OCI-LY1 (cell line): ENCODE measurements at regions not wholly inside any gene's neighbourhood (a gene's known extent, or its start where the extent isn't known, plus 50 kb on each side); places are given as distances from the start of the nearest gene placed in this dataset.

Experiments
- H2AFZ ChIP-seq: fragments of 200-600 bp; sonication (generic), shearing (Covaris generic); 2 replicates; pipeline ENCODE4 v1.6.0; 2014; ENCODE audit warnings: antibody characterized with exemption, mild to moderate bottlenecking, low read length
- H3F3A ChIP-seq: fragments of 200-600 bp; sonication (generic), shearing (Covaris generic); 2 replicates; pipeline ENCODE4 v1.6.0; 2014; ENCODE audit warnings: mild to moderate bottlenecking, antibody characterized with exemption, low read length, moderate library complexity; ENCODE audit not compliant: insufficient read depth
- H3K27ac ChIP-seq: fragments of 200-600 bp; sonication (generic); 2 replicates; pipeline ENCODE4 v1.5.1; 2014; ENCODE audit warnings: low read length, mixed run types, mild to moderate bottlenecking, low read depth; ENCODE audit not compliant: poor library complexity, severe bottlenecking
- H3K27me3 ChIP-seq: fragments of 200-600 bp; sonication (generic); 2 replicates; pipeline ENCODE4 v1.6.0; 2014; ENCODE audit warnings: antibody characterized with exemption, mild to moderate bottlenecking, low read length, moderate library complexity; ENCODE audit not compliant: insufficient read depth
- H3K36me3 ChIP-seq: fragments of 200-600 bp; sonication (generic); 2 replicates; pipeline ENCODE4 v1.6.1; 2014; ENCODE audit warnings: mild to moderate bottlenecking, antibody characterized with exemption, low read length, moderate library complexity, mixed read lengths; ENCODE audit not compliant: insufficient read depth
- H3K4me1 ChIP-seq: fragments of 200-600 bp; sonication (generic); 2 replicates; pipeline ENCODE4 v1.5.1; 2014; ENCODE audit warnings: mild to moderate bottlenecking, low read length, moderate library complexity; ENCODE audit not compliant: insufficient read depth, severe bottlenecking
- H3K4me2 ChIP-seq: fragments of 200-600 bp; sonication (generic), shearing (Covaris generic); 2 replicates; pipeline ENCODE4 v1.6.1; 2014; ENCODE audit warnings: low read length
- H3K4me3 ChIP-seq: fragments of 200-600 bp; sonication (generic); 2 replicates; pipeline ENCODE4 v1.5.1; 2014; ENCODE audit warnings: low read length, low read depth, mild to moderate bottlenecking, mixed read lengths; ENCODE audit not compliant: poor library complexity, severe bottlenecking
- H3K79me2 ChIP-seq: fragments of 200-600 bp; shearing (Covaris generic); 2 replicates; pipeline ENCODE4 v1.6.1; 2016; ENCODE audit warnings: mixed run types, low read length, mixed read lengths; ENCODE audit not compliant: insufficient read depth
- H3K9ac ChIP-seq: fragments of 200-600 bp; sonication (generic), shearing (Covaris generic); 2 replicates; pipeline ENCODE4 v1.6.1; 2014; ENCODE audit warnings: mild to moderate bottlenecking, low read length, mixed read lengths
- H3K9me2 ChIP-seq: fragments of 200-600 bp; sonication (generic), shearing (Covaris generic); 2 replicates; pipeline ENCODE4 v1.6.1; 2014; ENCODE audit warnings: low read depth, mild to moderate bottlenecking, low read length, mixed read lengths
- H3K9me3 ChIP-seq: fragments of 200-600 bp; shearing (Covaris generic); 2 replicates; pipeline ENCODE4 v1.6.1; 2014; ENCODE audit warnings: low read length, mixed read lengths
- H4K20me1 ChIP-seq: fragments of 200-600 bp; sonication (generic), shearing (Covaris generic); 2 replicates; pipeline ENCODE4 v1.6.0; 2016; ENCODE audit warnings: mild to moderate bottlenecking, low read length; ENCODE audit not compliant: insufficient read depth
- EZH2 ChIP-seq: fragments of 200-600 bp; sonication (generic), shearing (Covaris generic); IDR thresholded peaks from 2 replicates; pipeline ENCODE4 v1.8.0; 2017; ENCODE audit warnings: borderline replicate concordance, mixed run types, mild to moderate bottlenecking, antibody characterized with exemption, low read length, moderate library complexity, mixed read lengths
- TF ChIP-seq, protein P1 (sequence below): fragments of 200-600 bp; sonication (generic), shearing (Covaris generic); IDR thresholded peaks from 2 replicates; pipeline ENCODE4 v1.5.1; 2017; ENCODE audit warnings: mild to moderate bottlenecking, antibody characterized with exemption, low read length, moderate library complexity, mixed read lengths

DNA sequence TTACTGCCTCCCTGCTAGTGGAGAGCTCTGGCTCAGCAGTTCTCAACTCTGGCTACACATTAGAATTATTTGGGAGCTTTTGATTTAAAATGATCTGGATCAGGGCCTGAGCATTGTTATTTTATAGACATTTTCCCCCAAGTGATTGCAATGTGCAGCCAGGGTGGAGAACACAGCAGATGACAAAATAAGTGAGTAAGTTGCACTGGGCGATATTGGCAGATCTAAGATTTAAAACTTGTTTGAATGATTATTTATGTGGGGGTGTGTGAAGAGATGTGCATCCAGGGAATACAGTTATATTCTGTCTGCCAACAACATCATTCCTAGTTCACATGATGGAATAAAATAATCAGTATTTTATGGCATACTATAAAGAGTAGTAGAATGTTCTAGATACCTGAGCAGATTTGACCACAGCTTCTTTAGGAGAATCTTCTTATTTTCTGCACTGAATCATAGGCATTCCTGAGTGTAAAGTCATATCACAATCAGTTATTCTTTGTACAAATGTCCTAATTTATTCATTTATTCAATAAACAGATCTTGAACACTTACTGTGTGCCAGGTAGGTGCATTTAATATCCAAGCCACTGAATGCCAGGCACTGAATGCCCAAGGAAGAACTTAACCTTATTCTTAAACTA is 123.9 kb downstream of the UCHL1 start:
- Histone ChIP-seq H3K27me3 (no peaks in the 10 kb centered on the region), H2AFZ (no peak overlapping the region), H3K27ac (no peak overlapping the region), H3K4me3 (no peak overlapping the region), H4K20me1 (no peaks in the 10 kb centered on the region), H3K4me2 (no peak overlapping the region), H3K9me2 (no peaks in the 10 kb centered on the region), H3K9ac (no peak overlapping the region), H3K36me3 (no peaks in the 10 kb centered on the region), H3F3A (no peaks in the 10 kb centered on the region), H3K4me1 (no peaks in the 10 kb centered on the region), H3K79me2 (no peaks in the 10 kb centered on the region), H3K9me3 (no peaks in the 10 kb centered on the region)
- TF ChIP-seq, protein P1, sequence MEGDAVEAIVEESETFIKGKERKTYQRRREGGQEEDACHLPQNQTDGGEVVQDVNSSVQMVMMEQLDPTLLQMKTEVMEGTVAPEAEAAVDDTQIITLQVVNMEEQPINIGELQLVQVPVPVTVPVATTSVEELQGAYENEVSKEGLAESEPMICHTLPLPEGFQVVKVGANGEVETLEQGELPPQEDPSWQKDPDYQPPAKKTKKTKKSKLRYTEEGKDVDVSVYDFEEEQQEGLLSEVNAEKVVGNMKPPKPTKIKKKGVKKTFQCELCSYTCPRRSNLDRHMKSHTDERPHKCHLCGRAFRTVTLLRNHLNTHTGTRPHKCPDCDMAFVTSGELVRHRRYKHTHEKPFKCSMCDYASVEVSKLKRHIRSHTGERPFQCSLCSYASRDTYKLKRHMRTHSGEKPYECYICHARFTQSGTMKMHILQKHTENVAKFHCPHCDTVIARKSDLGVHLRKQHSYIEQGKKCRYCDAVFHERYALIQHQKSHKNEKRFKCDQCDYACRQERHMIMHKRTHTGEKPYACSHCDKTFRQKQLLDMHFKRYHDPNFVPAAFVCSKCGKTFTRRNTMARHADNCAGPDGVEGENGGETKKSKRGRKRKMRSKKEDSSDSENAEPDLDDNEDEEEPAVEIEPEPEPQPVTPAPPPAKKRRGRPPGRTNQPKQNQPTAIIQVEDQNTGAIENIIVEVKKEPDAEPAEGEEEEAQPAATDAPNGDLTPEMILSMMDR, result no peak
- TF ChIP-seq EZH2, result no peak

DNA sequence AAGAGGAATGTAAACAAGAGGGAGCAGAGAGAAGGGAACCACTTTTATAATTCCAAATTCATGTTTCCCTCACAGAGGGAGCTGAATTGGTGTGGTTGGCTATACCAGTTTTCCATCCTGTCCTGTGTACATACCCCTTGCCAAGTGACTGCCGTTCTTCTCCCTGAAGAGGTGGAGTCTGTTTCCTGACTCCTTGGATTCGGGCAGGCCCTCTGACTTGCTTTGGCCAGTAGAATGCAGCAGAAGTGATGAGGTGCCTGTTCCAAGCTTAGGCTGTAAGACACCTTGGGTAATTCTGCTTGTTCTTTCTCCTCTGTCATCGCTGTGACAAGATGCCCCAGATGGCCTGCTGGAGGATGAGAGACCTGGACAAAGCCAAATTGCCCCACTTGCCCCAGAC is 124.7 kb downstream of the UCHL1 start:
- Histone ChIP-seq H3K36me3 (no peaks in the 10 kb centered on the region), H3K27ac (no peak overlapping the region), H3K4me2 (no peak overlapping the region), H3K9ac (no peak overlapping the region), H3K4me3 (no peak overlapping the region), H4K20me1 (no peaks in the 10 kb centered on the region), H3K9me2 (no peaks in the 10 kb centered on the region), H3F3A (no peaks in the 10 kb centered on the region), H3K9me3 (no peaks in the 10 kb centered on the region), H3K4me1 (no peaks in the 10 kb centered on the region), H2AFZ (no peak overlapping the region), H3K27me3 (no peaks in the 10 kb centered on the region), H3K79me2 (no peaks in the 10 kb centered on the region)
- TF ChIP-seq EZH2, result no peak
- TF ChIP-seq, protein P1, result no peak

DNA sequence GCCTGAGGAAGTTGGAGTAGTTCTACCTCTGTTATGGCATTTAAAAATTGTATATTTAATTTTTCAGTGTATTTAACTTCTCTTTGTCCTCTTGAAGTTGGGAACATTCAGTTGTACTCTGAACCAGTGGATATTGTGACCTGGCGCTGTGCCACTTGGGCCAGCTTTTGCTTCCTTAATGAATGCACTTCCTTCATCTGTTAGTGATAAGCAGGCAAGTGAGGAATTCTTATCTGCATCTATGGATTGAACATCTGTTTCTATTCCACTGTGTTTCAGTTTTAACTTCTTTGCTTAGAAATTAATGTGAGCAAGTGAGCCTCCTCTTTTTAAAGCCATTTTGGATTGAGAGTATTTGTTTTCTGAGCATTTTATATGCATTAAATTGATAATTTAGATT is 128.3 kb downstream of the UCHL1 start:
- no peaks in the 10 kb centered on the region for H3K9me2 ChIP-seq
- no peaks in the 10 kb centered on the region for H3K36me3 ChIP-seq
- TF ChIP-seq, protein P1, result no peak
- no peak for TF ChIP-seq EZH2
- no peaks in the 10 kb centered on the region for H3F3A ChIP-seq
- no peak overlapping the region for H3K9ac ChIP-seq
- H3K27me3 ChIP-seq, result no peaks in the 10 kb centered on the region
- no peak overlapping the region for H3K27ac ChIP-seq
- H4K20me1 ChIP-seq, result no peaks in the 10 kb centered on the region
- H3K4me3 ChIP-seq, result no peak overlapping the region
- no peaks in the 10 kb centered on the region for H3K79me2 ChIP-seq
- no peaks in the 10 kb centered on the region for H3K4me1 ChIP-seq
- no peak overlapping the region for H3K4me2 ChIP-seq
- no peak overlapping the region for H2AFZ ChIP-seq
- H3K9me3 ChIP-seq, result no peaks in the 10 kb centered on the region
